ENCODE measurements at regions not wholly inside any gene's neighbourhood (a gene's known extent, or its start where the extent isn't known, plus 50 kb on each side); places are given as distances from the start of the nearest gene placed in this dataset.
"Not testable (repeated sequence)": the region's sequence is repeated elsewhere in the genome, so short reads cannot be mapped to it uniquely, and the experiment has no call there.

GRCh38 chr10:33031171-33031570 lies 73.1 kb upstream of the ITGB1 start (continued):
- TF ChIP-seq HDAC6 (IDR thresholded peaks at IDR 0.05; ENCODE audit: low read depth, low read length) = no peak
- no peak for TF ChIP-seq CBX8 (IDR thresholded peaks at IDR 0.05; ENCODE audit: borderline replicate concordance, low read depth, low read length)

- H2BK20ac ChIP-seq (ENCODE audit: low read length); H3K4me2 ChIP-seq (ENCODE audit: insufficient read depth in 1 of 2, low read depth in 2 of 2, low read length in 2 of 2); H3K14ac ChIP-seq (ENCODE audit: insufficient read length); H2BK15ac ChIP-seq (ENCODE audit: low read length); H2AK5ac ChIP-seq (ENCODE audit: low read depth, low read length); H3K9me3 ChIP-seq (ENCODE audit: insufficient read depth in 2 of 2, low read depth in 1 of 2, low read length in 1 of 2); H3K36me3 ChIP-seq (ENCODE audit: control insufficient read depth in 2 of 4, insufficient read depth in 4 of 4, low read length in 3 of 4); H2BK12ac ChIP-seq (ENCODE audit: low read depth, low read length); H3K79me1 ChIP-seq (ENCODE audit: low read depth, low read length); H2AFZ ChIP-seq (ENCODE audit: low read length); H3K18ac ChIP-seq (ENCODE audit: extremely low read depth, low read length); H3K27ac ChIP-seq (ENCODE audit: low read depth, low read length); H3K56ac ChIP-seq (replicated peaks; ENCODE audit: insufficient read length, low read depth, low read length); H4K8ac ChIP-seq (ENCODE audit: extremely low read depth, insufficient read depth, low read length); H3K23me2 ChIP-seq (ENCODE audit: low read depth, low read length); H3K4me3 ChIP-seq (ENCODE audit: extremely low read depth in 1 of 4, insufficient read depth in 2 of 4, low read depth in 3 of 4, low read length in 4 of 4); H3K79me2 ChIP-seq (ENCODE audit: control insufficient read depth in 1 of 2, insufficient read depth in 2 of 2, low read length in 2 of 2); H3K9ac ChIP-seq (replicated peaks in 1 of 4; ENCODE audit: extremely low read depth in 1 of 4, low read depth in 3 of 4, low read length in 3 of 4); H4K91ac ChIP-seq (replicated peaks; ENCODE audit: insufficient read length, low read length); CTCF ChIA-PET (ENCODE audit: partially characterized antibody); H3K23ac ChIP-seq (ENCODE audit: insufficient read length); H2BK5ac ChIP-seq (ENCODE audit: low read depth, low read length); H4K5ac ChIP-seq (ENCODE audit: insufficient read length, low read depth, low read length); H2BK120ac ChIP-seq (replicated peaks; ENCODE audit: low read depth, low read length); H3K4ac ChIP-seq (replicated peaks; ENCODE audit: insufficient read length, low read depth, low read length); DNase-seq (ENCODE audit: low read depth in 1 of 2, low spot score in 2 of 2); H4K20me1 ChIP-seq (replicated peaks in 1 of 2; ENCODE audit: control insufficient read depth in 1 of 2, insufficient read depth in 2 of 2, low read length in 2 of 2); H3K27me3 ChIP-seq (replicated peaks in 1 of 4; ENCODE audit: control insufficient read depth in 3 of 4, extremely low read depth in 1 of 4, insufficient read depth in 3 of 4, low read length in 3 of 4); POLR2A ChIA-PET (ENCODE audit: partially characterized antibody); FAIRE-seq: not testable (repeated sequence)
- peaks cover 0 to 11% (median 2%) of the 10 kb centered on the region in 4 experiments; a peak in 3 of 7 replicates for H3K4me1 ChIP-seq (replicated peaks in 1 of 4; ENCODE audit: control insufficient read depth in 3 of 4, insufficient read depth in 4 of 4, low read length in 3 of 4)
- WGBS, 2 experiments (ENCODE audit: extremely low coverage in 1 of 2, insufficient coverage in 1 of 2, insufficient read length in 1 of 2, insufficient replicate concordance in 2 of 2, low coverage in 1 of 2, low lambda C conversion rate in 2 of 2, missing lambda C conversion rate in 1 of 2) = 87% methylated on average over 5 of the region's 5 CpGs; no CpG with 5 or more reads in 1 of the 2 experiments
Measured at GRCh38 chr10:33028515-33028914, 70.5 kb upstream of the ITGB1 start.

Measured in H1 (cell line).